ENCODE measurements at regions not wholly inside any gene's neighbourhood (a gene's known extent, or its start where the extent isn't known, plus 50 kb on each side); places are given as distances from the start of the nearest gene placed in this dataset.

DNA sequence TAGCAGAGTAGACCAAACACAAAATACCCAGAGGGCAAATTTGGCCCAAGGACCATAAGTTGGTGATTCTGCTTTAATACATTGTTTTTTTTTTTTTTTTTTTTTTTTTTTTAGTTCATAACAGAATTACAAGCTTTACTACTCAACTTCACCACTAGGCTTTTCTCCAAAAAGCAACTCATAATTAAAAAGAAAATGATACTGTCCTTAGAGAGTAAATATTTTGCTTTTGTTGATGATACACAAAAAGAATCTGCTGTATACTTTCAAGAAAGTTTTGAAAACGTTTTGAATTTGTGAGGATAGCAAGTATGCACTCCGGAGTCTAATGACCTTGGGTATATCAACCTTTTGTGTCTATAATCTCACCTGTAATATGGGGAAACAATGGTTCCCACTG lies 68.9 kb upstream of the LMO3 start:
- H3K36me3 ChIP-seq (ENCODE audit: control insufficient read depth, insufficient read depth, low read length), result no peaks in the 10 kb centered on the region
- TF ChIP-seq, protein P1, sequence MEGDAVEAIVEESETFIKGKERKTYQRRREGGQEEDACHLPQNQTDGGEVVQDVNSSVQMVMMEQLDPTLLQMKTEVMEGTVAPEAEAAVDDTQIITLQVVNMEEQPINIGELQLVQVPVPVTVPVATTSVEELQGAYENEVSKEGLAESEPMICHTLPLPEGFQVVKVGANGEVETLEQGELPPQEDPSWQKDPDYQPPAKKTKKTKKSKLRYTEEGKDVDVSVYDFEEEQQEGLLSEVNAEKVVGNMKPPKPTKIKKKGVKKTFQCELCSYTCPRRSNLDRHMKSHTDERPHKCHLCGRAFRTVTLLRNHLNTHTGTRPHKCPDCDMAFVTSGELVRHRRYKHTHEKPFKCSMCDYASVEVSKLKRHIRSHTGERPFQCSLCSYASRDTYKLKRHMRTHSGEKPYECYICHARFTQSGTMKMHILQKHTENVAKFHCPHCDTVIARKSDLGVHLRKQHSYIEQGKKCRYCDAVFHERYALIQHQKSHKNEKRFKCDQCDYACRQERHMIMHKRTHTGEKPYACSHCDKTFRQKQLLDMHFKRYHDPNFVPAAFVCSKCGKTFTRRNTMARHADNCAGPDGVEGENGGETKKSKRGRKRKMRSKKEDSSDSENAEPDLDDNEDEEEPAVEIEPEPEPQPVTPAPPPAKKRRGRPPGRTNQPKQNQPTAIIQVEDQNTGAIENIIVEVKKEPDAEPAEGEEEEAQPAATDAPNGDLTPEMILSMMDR (IDR thresholded peaks at IDR 0.05; ENCODE audit: insufficient read depth, low read length, poor library complexity, severe bottlenecking), result no peak

DNA sequence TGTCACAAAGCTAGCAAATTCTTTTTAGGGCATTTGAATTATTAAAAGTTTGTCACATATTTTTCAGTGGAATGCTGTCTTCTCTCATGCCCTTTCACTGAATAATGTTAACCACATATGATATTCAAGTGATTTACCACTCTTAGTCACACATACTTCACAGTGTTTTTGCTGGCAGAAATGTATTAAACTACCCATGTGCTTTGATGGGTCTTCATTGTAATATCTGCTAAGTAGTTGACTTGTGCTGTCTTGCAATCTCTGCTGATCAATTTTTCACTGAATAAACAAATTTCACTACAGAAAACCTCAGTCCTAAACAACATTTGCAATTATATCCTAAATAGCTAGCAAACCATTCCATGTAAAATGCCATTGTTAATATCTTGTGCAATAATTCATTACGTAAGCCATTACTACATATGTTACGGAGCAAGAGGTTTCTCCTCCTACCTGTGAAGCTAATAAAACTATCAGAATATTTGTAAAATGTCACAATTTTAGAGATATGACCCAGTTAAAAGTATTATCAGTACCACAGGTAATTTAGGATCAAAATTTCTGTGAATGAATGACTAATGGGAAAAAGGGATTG lies 64.6 kb upstream of the LMO3 start:
- H3K4me3 ChIP-seq (ENCODE audit: low read depth, low read length), result no peak overlapping the region
- DNase-seq (ENCODE audit: low read depth), result no peak
- no peaks in the 10 kb centered on the region for H3K36me3 ChIP-seq (ENCODE audit: control insufficient read depth, insufficient read depth, low read length)
- TF ChIP-seq, protein P1 (IDR thresholded peaks at IDR 0.05; ENCODE audit: insufficient read depth, low read length, poor library complexity, severe bottlenecking), result no peak
- H3K27me3 ChIP-seq (ENCODE audit: control insufficient read depth, insufficient read depth, low read length), result no peaks in the 10 kb centered on the region

More for the DNA sequence above, 68.9 kb upstream of the LMO3 start:
- Histone ChIP-seq H3K4me3 (ENCODE audit: low read depth, low read length) (no peak overlapping the region), H3K27me3 (ENCODE audit: control insufficient read depth, insufficient read depth, low read length) (no peaks in the 10 kb centered on the region)
- no peak for DNase-seq (ENCODE audit: low read depth)

DNA sequence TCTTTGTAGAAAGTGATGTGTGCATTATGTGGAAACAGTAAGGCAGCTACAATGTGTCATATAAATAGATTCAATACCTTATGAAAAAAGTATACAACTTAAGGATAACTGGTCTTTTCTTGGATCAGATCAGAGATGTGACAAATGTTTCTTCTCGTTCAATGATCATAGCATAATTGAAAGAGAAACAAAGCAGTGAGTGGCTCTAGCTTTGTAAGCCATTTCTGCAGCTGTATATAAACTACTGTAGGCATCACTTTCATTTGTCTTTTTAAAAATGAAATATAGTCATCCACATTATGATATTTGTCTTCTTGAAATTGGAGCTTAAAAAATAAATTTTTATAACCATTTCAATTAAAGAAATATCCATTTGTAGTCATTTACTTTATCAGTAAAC lies 63.8 kb upstream of the LMO3 start:
- Histone ChIP-seq H3K27me3 (ENCODE audit: control insufficient read depth, insufficient read depth, low read length) (no peaks in the 10 kb centered on the region), H3K4me3 (ENCODE audit: low read depth, low read length) (no peak overlapping the region), H3K36me3 (ENCODE audit: control insufficient read depth, insufficient read depth, low read length) (no peaks in the 10 kb centered on the region)
- no peak for DNase-seq (ENCODE audit: low read depth)
- TF ChIP-seq, protein P1 (IDR thresholded peaks at IDR 0.05; ENCODE audit: insufficient read depth, low read length, poor library complexity, severe bottlenecking), result no peak

DNA sequence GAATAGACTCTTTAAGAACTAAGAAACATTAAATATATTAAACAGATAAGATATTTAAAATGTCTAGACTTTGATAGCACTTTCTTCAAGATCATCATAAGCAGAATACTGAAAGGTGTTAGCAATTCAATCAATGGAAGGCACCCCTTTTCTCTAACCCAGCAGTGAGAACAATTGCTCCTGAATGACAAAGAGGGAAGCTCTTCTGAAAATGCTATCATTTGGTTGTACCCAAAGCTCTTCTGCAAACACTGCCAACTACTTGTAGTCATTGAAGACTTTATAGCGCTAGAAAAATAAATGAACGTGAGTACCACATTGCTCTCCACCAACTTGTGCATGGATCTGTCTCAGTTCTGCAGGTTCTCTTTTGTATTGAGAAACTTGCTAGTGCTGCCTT lies 62.2 kb upstream of the LMO3 start:
- Histone ChIP-seq H3K4me3 (ENCODE audit: low read depth, low read length) (no peak overlapping the region), H3K36me3 (ENCODE audit: control insufficient read depth, insufficient read depth, low read length) (no peaks in the 10 kb centered on the region), H3K27me3 (ENCODE audit: control insufficient read depth, insufficient read depth, low read length) (no peaks in the 10 kb centered on the region)
- no peak for DNase-seq (ENCODE audit: low read depth)
- TF ChIP-seq, protein P1 (IDR thresholded peaks at IDR 0.05; ENCODE audit: insufficient read depth, low read length, poor library complexity, severe bottlenecking), result no peak

DNA sequence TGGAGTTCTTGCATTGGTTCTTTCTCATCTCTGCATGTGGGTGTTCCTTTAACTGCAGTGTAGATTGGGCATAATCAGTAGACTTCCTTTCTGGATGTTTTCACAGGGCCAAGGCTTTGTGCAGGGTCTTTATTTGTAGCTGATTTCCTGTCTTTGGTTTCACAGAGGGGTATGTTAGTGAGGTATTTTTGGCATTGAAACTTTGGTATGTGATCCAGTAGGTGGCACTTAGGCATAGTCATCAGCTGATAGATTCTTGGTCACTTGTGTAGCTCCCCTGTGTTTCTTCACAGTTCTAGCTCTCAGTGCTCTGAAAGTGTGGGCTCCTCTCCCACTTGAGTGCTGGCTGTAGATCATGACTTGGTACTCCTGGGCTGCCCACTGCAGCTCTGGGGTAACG lies 52.7 kb upstream of the LMO3 start:
- Histone ChIP-seq H3K27me3 (ENCODE audit: control insufficient read depth, insufficient read depth, low read length) (no peaks in the 10 kb centered on the region), H3K4me3 (ENCODE audit: low read depth, low read length) (no peak overlapping the region), H3K36me3 (ENCODE audit: control insufficient read depth, insufficient read depth, low read length) (no peaks in the 10 kb centered on the region)
- TF ChIP-seq, protein P1 (IDR thresholded peaks at IDR 0.05; ENCODE audit: insufficient read depth, low read length, poor library complexity, severe bottlenecking), result no peak
- DNase-seq (ENCODE audit: low read depth), result no peak
